ENCODE measurements at regions not wholly inside any gene's neighbourhood (a gene's known extent, or its start where the extent isn't known, plus 50 kb on each side); places are given as distances from the start of the nearest gene placed in this dataset.

- in situ Hi-C loops (cut with HindIII; ENCODE audit: low sequenced_read_pairs), result no loop called here
These were observed 413.4 kb downstream of the MN1 start for GRCh38 chr22:27388090-27388600.

GRCh38 chr22:27389727-27390075 is 411.9 kb downstream of the MN1 start:
- in situ Hi-C loops (cut with HindIII; ENCODE audit: low sequenced_read_pairs), result no loop called here

GRCh38 chr22:27391092-27391770 is 410.3 kb downstream of the MN1 start:
- in situ Hi-C loops (cut with HindIII; ENCODE audit: low sequenced_read_pairs), result no loop called here

- in situ Hi-C loops (cut with HindIII; ENCODE audit: low sequenced_read_pairs), result no loop called here
These were observed 408.2 kb downstream of the MN1 start for GRCh38 chr22:27393371-27393770.

GRCh38 chr22:27394806-27395404 is 406.7 kb downstream of the MN1 start:
- in situ Hi-C loops (cut with HindIII; ENCODE audit: low sequenced_read_pairs), result no loop called here

GRCh38 chr22:27397036-27397953 is 404.3 kb downstream of the MN1 start:
- in situ Hi-C loops (cut with HindIII; ENCODE audit: low sequenced_read_pairs), result no loop called here

- in situ Hi-C loops (cut with HindIII; ENCODE audit: low sequenced_read_pairs), result no loop called here
These were observed 403.6 kb downstream of the MN1 start for GRCh38 chr22:27397954-27398342.

GRCh38 chr22:27399161-27399560 is 402.4 kb downstream of the MN1 start:
- in situ Hi-C loops (cut with HindIII; ENCODE audit: low sequenced_read_pairs), result no loop called here

- in situ Hi-C loops (cut with HindIII; ENCODE audit: low sequenced_read_pairs), result loop anchor here (10.0 kb wide), 1 partner anchor 56 kb away; no protein-coding TSS in a partner anchor
These were observed 400.7 kb downstream of the MN1 start for GRCh38 chr22:27400811-27401210.

- in situ Hi-C loops (cut with HindIII; ENCODE audit: low sequenced_read_pairs), result loop anchor here (10.0 kb wide), 1 partner anchor 57 kb away; no protein-coding TSS in a partner anchor
These were observed 400.2 kb downstream of the MN1 start for GRCh38 chr22:27401321-27401720.

- in situ Hi-C loops (cut with HindIII; ENCODE audit: low sequenced_read_pairs), result loop anchor here (10.0 kb wide), 1 partner anchor 60 kb away; no protein-coding TSS in a partner anchor
These were observed 397.1 kb downstream of the MN1 start for GRCh38 chr22:27404441-27404840.

- in situ Hi-C loops (cut with HindIII; ENCODE audit: low sequenced_read_pairs), result loop anchor here (10.0 kb wide), 1 partner anchor 61 kb away; no protein-coding TSS in a partner anchor
These were observed 395.7 kb downstream of the MN1 start for GRCh38 chr22:27405672-27406388.

- in situ Hi-C loops (cut with HindIII; ENCODE audit: low sequenced_read_pairs), result loop anchor here (10.0 kb wide), 1 partner anchor 62 kb away; no protein-coding TSS in a partner anchor
These were observed 395.1 kb downstream of the MN1 start for GRCh38 chr22:27406389-27406861.

GRCh38 chr22:27407369-27407985 is 394.1 kb downstream of the MN1 start:
- in situ Hi-C loops (cut with HindIII; ENCODE audit: low sequenced_read_pairs), result loop anchor here (10.0 kb wide), 1 partner anchor 63 kb away; no protein-coding TSS in a partner anchor

GRCh38 chr22:27408068-27408467 is 393.5 kb downstream of the MN1 start:
- in situ Hi-C loops (cut with HindIII; ENCODE audit: low sequenced_read_pairs), result loop anchor here (10.0 kb wide), 1 partner anchor 63 kb away; no protein-coding TSS in a partner anchor

GRCh38 chr22:27409299-27409698 is 392.3 kb downstream of the MN1 start:
- in situ Hi-C loops (cut with HindIII; ENCODE audit: low sequenced_read_pairs), result loop anchor here (10.0 kb wide), 1 partner anchor 64 kb away; no protein-coding TSS in a partner anchor

GRCh38 chr22:27412866-27413445 is 388.6 kb downstream of the MN1 start:
- in situ Hi-C loops (cut with HindIII; ENCODE audit: low sequenced_read_pairs), result no loop called here

- in situ Hi-C loops (cut with HindIII; ENCODE audit: low sequenced_read_pairs), result no loop called here
These were observed 387.9 kb downstream of the MN1 start for GRCh38 chr22:27413702-27414101.
